Endodermal cell (in vitro differentiated cells): ENCODE measurements at regions not wholly inside any gene's neighbourhood (a gene's known extent, or its start where the extent isn't known, plus 50 kb on each side); places are given as distances from the start of the nearest gene placed in this dataset.

Experiments
- DNase-seq: peaks from one replicate; pipeline ENCODE4 v3.0.0-alpha.2; 2017
- H3K27ac ChIP-seq: 2 replicates; pipeline ENCODE4 v1.5.1; 2013; ENCODE audit warnings: mild to moderate bottlenecking, low read depth, low read length, moderate library complexity
- H3K27me3 ChIP-seq: 2 replicates; pipeline ENCODE4 v1.6.1; 2013; ENCODE audit warnings: mild to moderate bottlenecking, low read length, moderate library complexity; ENCODE audit not compliant: insufficient read depth, control insufficient read depth, poor library complexity, severe bottlenecking
- H3K36me3 ChIP-seq: 2 replicates; pipeline ENCODE4 v1.7.0; 2013; ENCODE audit warnings: mild to moderate bottlenecking, low read length, moderate library complexity; ENCODE audit not compliant: control insufficient read depth, insufficient read depth
- H3K4me1 ChIP-seq: one replicate; pipeline ENCODE4 v1.7.0; 2013; ENCODE audit warnings: low read length; ENCODE audit not compliant: control insufficient read depth, insufficient read depth
- H3K4me3 ChIP-seq: 2 replicates; pipeline ENCODE4 v1.5.1; 2013; ENCODE audit warnings: mild to moderate bottlenecking, low read length, moderate library complexity
- H3K9ac ChIP-seq: 2 replicates; pipeline ENCODE4 v1.6.1; 2013; ENCODE audit warnings: mild to moderate bottlenecking, low read length, moderate library complexity; ENCODE audit not compliant: poor library complexity, severe bottlenecking; ENCODE audit errors: extremely low read depth
- H3K9me3 ChIP-seq: 2 replicates; pipeline ENCODE4 v1.6.1; 2013; ENCODE audit warnings: mild to moderate bottlenecking, low read length, moderate library complexity; ENCODE audit not compliant: control insufficient read depth
- H3K27ac Mint-ChIP-seq: 2 replicates; pipeline ENCODE4 v1.8.0; 2020; ENCODE audit warnings: mixed read lengths
- H3K27me3 Mint-ChIP-seq: 2 replicates; pipeline ENCODE4 v1.8.0; 2021; ENCODE audit warnings: mild to moderate bottlenecking, mixed read lengths; ENCODE audit not compliant: insufficient read depth
- H3K36me3 Mint-ChIP-seq: 2 replicates; pipeline ENCODE4 v1.8.0; 2020; ENCODE audit warnings: low read depth, mixed read lengths
- H3K4me1 Mint-ChIP-seq: 2 replicates; pipeline ENCODE4 v1.8.0; 2020; ENCODE audit warnings: mixed read lengths
- H3K4me3 Mint-ChIP-seq: 2 replicates; pipeline ENCODE4 v1.8.0; 2020; ENCODE audit warnings: mild to moderate bottlenecking, moderate library complexity, mixed read lengths
- H3K9me3 Mint-ChIP-seq: 2 replicates; pipeline ENCODE4 v1.8.0; 2020; ENCODE audit warnings: mild to moderate bottlenecking, mixed read lengths
- CTCF ChIP-seq: fragments of 200-600 bp; sonication (generic); conservative IDR thresholded peaks from 2 replicates; pipeline ENCODE4 v1.5.0; 2021; ENCODE audit warnings: antibody characterized with exemption, mild to moderate bottlenecking
- WGBS, 2 experiments: methylation state at CpG; one replicate each; pipeline versions ENCODE4 v1.1.5 to v1.1.7; 2013; ENCODE audit warnings: missing lambda C conversion rate in 2 of 2, mixed read lengths in 1 of 2; ENCODE audit not compliant: insufficient coverage in 1 of 2, insufficient read length in 1 of 2; 5-methylcytosine and 5-hydroxymethylcytosine counted together

- Histone ChIP-seq H3K9ac (no peak overlapping the region), H3K27ac (no peak overlapping the region), H3K36me3 (no peaks in the 10 kb centered on the region), H3K9me3 (no peaks in the 10 kb centered on the region), H3K27me3 (no peaks in the 10 kb centered on the region), H3K4me3 (no peak overlapping the region), H3K4me1 (no peaks in the 10 kb centered on the region)
- no peak for TF ChIP-seq CTCF
- no peak overlapping the region for H3K27ac Mint-ChIP-seq
- no peaks in the 10 kb centered on the region for H3K4me1 Mint-ChIP-seq
- 93 to 94% methylated on average over 7 to 10 of the region's 10 CpGs for WGBS, 2 experiments
- H3K4me3 Mint-ChIP-seq: no peak overlapping the region
- H3K9me3 Mint-ChIP-seq: no peaks in the 10 kb centered on the region
- no peaks in the 10 kb centered on the region for H3K27me3 Mint-ChIP-seq
- no peak for DNase-seq
- no peaks in the 10 kb centered on the region for H3K36me3 Mint-ChIP-seq
These were observed 186.8 kb upstream of the CTAGE1 start for GRCh38 chr18:22604390-22604985.

GRCh38 chr18:22604986-22605421 is 187.3 kb upstream of the CTAGE1 start:
- no peaks in the 10 kb centered on the region for H3K27me3 Mint-ChIP-seq
- Histone ChIP-seq H3K27ac (no peak overlapping the region), H3K9ac (no peak overlapping the region)

GRCh38 chr18:22605736-22606135 is 188.0 kb upstream of the CTAGE1 start:
- Histone ChIP-seq H3K9ac (no peak overlapping the region), H3K27ac (no peak overlapping the region), H3K27me3 (no peaks in the 10 kb centered on the region), H3K9me3 (no peaks in the 10 kb centered on the region), H3K4me1 (no peaks in the 10 kb centered on the region), H3K4me3 (no peak overlapping the region), H3K36me3 (no peaks in the 10 kb centered on the region)
- Mint-ChIP-seq H3K36me3 (no peaks in the 10 kb centered on the region), H3K27ac (no peak overlapping the region), H3K4me3 (no peak overlapping the region), H3K9me3 (no peaks in the 10 kb centered on the region), H3K27me3 (no peaks in the 10 kb centered on the region), H3K4me1 (no peaks in the 10 kb centered on the region)
- WGBS, 2 experiments: 70 to 75% methylated on average over 4 of the region's 4 CpGs
- no peak for DNase-seq
- TF ChIP-seq CTCF: no peak

More at GRCh38 chr18:22604986-22605421, 187.3 kb upstream of the CTAGE1 start:
- H3K36me3 Mint-ChIP-seq: no peaks in the 10 kb centered on the region
- no peak overlapping the region for H3K4me3 Mint-ChIP-seq
- Histone ChIP-seq H3K4me1 (no peaks in the 10 kb centered on the region), H3K27me3 (no peaks in the 10 kb centered on the region), H3K36me3 (no peaks in the 10 kb centered on the region), H3K4me3 (no peak overlapping the region), H3K9me3 (no peaks in the 10 kb centered on the region)
- no peaks in the 10 kb centered on the region for H3K9me3 Mint-ChIP-seq
- H3K27ac Mint-ChIP-seq: no peak overlapping the region
- no peaks in the 10 kb centered on the region for H3K4me1 Mint-ChIP-seq
- no peak for DNase-seq
- TF ChIP-seq CTCF: no peak
- 82 to 93% methylated on average over 1 to 2 of the region's 3 CpGs for WGBS, 2 experiments
